GM19324 (cell line): ENCODE measurements at regions not wholly inside any gene's neighbourhood (a gene's known extent, or its start where the extent isn't known, plus 50 kb on each side); places are given as distances from the start of the nearest gene placed in this dataset.

Experiments used
- ATAC-seq: cut with Tn5 transposase; IDR thresholded peaks from one replicate; pipeline ENCODE4 v1.9.1; 2021; ENCODE audit warnings: mild to moderate bottlenecking, moderate library complexity; ENCODE audit not compliant: unreplicated experiment, low FRiP score

DNA sequence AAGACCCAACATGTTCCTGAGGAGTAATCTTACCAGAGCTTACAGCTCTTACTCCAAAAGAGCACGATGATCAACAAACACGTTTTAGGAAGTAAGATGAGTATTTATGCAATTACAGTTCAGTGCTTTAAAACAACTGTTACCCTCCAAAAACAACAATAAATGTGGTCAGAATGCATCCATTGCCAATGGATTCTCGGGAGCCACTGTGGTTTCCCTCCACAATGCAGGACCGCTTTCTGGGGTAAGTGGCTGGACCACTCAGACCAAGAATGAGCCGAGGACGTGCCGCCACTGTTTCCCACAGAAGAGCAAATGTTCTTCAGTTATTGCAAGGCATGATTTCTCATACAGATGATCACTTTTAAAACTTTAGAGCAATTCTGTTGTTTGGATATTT is 232.3 kb upstream of the MKLN1 start:
- no peak for ATAC-seq

DNA sequence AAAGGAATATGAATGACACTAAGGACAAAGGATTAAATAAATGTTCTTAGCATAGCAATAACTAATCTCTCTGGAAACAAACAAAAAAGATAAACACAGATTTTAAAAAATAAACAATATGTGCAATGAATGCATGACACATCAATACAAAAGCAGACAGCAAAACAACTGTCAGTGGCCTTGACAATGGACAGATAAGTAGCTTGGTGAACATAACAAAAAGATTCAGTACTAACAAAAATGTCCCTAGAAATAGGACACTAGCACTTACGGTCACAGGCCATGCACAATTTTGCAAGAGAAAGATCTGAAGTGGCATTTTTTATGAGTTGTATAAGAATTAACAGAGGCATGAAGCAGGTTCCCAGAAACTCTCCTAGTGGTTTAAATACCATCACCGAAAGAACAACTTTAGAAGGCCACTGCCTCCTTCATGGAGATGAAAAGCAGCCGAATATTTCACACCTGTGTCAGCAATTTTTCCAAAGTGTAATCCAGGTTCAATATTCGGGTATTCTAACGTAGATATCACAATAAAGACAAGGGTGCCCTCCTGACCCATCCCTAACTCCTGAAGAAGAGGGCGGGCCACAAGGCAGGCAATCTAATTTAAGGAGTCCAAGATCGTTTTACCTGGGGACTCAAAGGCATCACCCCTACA is 231.3 kb upstream of the MKLN1 start:
- no peak for ATAC-seq

GRCh38 chr7:131097662-131098376 is 229.9 kb upstream of the MKLN1 start:
- ATAC-seq = no peak

DNA sequence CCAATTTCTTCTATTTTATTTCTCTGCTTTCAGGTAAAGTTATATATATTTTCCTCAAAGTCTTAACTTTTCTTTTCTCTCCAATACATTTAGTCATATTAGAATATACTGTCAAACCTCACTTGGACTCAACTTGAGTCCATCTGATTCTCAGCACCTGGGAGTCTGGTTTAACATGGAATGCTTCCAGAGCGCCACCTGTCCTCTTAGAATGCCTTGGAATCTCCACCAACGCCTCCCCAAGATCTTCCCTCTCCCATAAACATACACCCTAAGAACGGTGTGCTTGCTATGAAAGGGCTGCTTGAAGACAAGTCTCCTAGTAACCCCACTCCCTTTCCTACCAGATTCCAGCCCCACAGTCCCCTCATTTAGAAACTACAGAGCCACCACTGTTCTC is 229.1 kb upstream of the MKLN1 start:
- ATAC-seq = no peak

GRCh38 chr7:131100357-131101054 is 227.2 kb upstream of the MKLN1 start:
- no peak for ATAC-seq

- ATAC-seq = no peak
These were observed 223.7 kb upstream of the MKLN1 start for GRCh38 chr7:131103997-131104396.

DNA sequence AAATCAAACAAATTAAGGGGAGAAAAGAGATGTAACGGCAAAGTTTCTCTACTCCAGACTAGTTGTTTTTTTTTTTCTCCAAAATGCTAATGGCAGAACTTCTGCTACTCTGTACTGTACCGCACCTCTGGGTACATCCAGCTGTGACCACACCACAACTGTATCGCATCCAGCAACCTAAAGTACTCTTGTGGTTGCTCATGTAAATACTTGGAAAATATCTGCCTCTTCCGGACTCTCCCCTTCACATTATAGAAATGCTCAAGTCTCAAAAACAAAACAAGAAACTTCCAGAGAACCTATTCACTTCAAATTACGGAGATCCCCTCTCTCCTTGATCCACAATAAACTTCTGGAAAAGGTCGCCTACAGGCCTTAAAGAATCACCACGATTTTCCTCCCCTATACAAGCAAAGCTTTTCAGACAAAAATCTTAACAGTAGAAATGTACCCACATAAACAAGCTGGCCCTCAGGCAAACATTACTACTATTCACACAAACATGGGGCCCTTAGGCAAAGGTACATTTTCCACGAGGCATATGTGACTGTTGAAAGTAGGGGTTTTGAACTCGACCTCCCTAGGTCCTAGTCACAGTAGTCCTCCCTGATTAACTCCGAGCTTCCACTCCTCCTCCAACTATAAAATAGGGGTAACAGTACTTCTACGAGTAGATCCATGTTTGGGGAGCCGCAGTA is 222.9 kb upstream of the MKLN1 start:
- ATAC-seq = no peak

DNA sequence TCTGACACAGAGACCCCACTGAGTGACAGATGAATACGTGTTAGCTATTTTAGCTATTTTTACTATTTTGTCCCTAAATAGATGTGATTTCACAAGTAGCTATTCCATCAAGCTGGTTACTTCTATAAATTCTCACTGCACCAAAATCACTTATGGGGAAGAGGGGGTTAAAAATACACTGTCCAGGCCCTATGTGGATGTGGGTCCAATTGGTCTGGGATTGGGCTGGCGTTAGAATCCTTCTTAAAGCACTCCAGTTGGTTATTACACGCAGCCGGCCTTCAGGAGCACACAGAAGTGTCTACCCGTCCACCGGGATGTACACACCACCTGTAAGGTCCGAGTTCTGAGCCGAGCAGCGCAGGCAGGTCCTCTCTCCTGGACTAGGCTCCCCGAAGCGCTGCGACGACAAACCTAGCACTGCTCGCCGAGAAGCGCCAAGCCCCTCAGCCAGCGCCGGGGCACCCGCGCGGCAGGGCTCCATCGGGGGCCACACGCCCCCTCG is 222.3 kb upstream of the MKLN1 start:
- no peak for ATAC-seq

GRCh38 chr7:131105799-131106680 is 221.6 kb upstream of the MKLN1 start:
- peak; percentile 41 for ATAC-seq

DNA sequence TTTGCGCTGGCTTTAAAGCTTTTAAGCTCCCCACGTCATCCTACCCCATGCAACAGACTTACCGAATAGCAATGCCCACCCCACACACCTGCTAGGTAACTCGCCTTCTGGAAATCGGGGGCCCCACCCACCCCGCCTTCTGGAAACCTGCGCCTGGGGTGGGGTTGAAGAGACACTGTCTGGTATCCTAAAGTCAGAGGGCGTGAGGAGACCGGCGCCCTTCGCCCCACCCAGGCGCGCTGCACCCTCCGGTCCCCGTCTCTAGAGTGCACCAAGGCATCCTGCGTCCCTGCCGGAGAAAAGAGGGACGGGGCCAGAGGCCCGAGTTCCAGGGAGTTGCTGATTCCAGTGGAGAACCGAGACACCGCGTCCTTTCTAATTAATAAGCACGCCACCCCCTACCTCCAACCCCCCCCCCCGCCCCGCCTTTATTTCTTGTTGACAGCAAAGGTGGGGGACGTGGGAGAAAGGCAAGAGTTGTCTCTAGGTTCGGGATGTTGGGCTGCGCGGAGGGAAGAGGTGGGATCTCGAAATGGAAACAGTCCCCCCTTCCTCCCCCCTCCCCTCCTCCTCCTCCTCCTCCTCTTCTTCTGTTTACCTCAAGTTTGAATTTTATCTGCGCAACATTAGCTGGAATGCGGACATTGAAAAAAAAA is 220.9 kb upstream of the MKLN1 start:
- no peak for ATAC-seq

DNA sequence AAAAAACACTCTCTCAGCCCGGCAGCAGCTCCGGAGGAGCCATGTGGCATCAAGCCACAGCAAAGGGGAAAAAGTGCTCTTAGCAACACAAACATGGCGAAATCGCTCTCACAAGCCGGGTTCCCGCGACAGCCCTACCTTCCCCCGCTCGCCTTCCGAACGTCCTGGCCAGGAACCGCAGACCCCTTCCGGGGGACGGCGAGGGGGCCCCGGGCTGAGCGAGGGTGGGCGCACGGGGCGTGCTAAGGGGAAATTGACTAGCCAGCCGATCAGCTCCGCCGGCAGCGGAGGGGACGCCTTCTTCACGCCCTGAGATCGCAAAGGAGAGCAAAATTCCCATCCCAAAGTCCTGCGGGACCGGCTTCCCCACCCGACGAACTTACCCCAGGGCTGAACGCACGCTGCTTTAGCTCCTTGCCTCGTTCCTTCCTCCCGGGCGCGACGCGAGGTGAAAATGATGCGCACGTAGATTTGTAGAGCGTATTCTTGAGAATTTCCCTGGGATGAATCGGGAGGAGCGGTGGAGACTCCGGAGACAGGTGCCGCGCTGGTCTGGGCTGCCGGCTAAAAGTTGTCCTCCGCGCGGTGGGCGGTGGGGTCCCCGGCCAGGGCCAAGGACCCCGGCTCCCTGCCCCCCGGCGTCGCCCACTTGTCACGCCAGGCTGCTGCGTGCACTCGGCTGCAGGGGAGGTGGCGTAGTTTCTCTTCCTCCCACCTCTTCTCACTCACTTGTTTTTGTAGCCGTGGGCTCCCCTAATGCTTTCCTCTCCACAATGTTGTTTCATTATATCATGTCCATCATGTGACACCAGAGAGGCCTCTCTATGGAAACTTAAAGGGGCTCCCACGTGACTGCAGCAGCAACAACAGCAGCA is 220.1 kb upstream of the MKLN1 start:
- peak; percentile 44 for ATAC-seq

DNA sequence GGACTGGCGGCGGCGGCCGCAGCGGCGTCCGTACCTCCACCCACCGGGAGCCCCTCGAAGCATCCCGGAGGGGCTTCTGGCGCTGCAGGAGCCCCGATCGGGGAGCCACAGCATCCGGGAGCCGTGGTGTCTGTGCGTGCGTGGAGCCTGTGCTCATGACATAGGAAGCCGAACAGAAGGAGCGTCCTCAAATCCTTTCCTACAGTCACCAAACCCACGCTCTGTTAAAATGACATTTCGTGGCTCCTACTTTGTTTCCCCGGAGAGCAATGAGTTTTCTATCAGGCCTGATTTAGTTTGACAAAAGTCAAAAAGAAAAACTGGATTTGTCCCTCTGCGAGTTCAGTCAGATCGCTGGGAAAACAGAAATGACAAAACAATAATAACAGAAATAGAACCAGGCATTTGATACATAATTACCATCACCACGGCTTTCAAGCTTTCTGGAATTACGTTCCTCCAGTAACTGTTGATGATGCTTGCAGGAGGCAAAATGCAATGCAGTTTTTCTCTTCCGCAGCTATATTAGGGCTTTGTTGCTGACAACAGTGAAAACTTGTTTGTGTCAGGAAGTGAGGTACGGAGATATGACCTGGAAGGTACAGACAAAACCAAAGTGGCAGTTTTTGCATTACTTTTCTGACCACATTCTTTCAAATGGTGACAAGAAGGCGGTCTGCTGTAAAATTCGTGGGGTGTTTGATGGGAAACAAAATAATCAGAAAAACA is 219.3 kb upstream of the MKLN1 start:
- no peak for ATAC-seq

DNA sequence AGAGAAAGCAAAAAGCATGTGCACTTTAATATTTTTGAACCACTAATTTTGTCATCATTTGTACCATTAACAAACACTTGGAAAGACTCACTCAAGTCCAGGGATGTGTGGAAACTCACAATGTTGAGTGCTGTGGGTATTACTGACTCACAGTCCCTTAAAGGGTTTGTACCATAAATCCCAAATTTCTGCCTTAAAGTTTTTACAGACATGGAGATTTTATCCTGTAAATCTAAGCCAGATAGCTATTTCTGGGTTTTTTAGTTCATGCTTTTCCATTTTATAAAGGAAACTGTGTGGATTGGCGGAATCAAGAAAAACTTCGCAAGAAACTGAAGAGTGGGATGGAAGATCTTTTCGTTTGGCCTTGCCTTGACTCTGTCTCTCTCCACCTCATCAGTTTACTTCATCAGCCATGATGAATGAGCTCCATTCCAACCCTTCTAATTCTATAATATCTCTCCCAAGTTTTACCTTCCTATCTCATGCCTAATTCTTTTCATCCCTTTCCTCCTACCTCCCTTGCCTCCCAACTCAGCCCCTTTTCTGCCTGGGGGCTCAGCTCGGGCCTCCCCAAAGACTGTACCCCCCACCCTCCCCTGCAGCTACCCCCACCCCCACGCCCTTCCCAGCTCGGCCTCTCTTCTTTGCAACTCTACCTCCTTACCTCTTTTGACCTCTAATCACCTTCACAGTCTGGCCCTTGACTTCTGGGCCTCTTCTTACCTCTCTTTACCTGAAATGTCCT is 218.5 kb upstream of the MKLN1 start:
- no peak for ATAC-seq

DNA sequence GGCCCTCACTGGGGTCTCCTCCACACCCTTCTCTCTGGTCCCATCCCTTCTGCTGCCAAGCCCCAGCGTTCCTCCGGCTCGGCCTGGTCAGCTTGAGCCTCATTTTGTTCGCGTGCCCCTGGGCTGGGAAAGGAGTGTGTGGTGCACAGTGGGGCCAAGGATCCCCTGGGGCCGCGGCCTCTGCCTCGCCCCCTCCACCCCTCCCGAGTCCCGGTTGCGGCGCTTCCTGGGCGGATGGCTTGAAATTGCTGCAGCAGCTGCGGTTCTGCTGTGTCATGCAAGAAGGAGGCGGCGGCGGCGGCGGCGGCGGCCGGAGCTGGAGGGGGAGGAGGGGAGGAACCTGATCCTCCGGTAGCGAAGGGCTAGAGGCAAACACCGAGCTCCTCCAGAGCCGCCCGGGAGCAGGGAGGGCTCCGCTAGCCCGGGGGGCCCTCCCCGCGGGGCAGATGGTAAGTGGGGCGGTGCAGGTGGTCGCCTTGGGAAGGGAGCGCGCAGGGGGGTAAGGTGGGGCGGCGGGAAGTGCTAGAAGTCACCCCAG is 217.8 kb upstream of the MKLN1 start:
- peak; percentile 26 for ATAC-seq

DNA sequence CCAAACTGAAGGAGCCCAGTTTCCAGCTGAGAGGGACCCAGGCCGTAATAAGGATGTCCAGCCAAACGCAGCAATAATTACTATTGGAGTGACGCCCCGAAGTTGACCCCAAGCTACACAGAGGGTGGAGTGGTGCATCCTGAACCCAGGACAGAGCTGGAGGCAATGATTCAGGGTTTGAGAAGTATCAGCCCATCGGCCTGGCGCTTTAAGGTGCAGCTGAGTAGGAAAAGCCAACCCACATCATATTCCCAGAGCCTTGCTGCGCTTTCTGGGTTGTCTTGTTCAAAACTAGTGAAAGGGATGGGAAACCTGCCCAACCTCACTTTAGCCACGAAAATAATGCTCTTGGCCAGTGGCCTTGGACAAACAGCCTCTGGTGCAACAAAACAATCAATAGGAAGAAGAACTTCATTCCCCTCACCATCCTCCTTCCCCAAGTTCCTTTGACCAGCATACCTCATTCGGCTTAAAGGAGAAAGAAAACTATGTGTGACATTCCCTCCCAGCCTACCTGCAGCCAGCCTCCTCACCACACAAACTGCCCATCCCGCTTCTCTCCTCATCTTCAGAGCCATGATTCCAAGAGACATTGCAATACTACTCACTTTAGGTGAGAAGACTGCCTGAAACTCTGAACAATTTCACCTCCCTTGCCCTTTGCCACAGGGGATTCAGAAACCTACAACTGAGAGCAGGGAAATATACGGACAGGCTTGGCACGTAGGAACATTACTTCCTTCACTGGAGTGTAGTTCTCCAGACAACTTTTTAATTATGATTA is 217.2 kb upstream of the MKLN1 start:
- no peak for ATAC-seq

DNA sequence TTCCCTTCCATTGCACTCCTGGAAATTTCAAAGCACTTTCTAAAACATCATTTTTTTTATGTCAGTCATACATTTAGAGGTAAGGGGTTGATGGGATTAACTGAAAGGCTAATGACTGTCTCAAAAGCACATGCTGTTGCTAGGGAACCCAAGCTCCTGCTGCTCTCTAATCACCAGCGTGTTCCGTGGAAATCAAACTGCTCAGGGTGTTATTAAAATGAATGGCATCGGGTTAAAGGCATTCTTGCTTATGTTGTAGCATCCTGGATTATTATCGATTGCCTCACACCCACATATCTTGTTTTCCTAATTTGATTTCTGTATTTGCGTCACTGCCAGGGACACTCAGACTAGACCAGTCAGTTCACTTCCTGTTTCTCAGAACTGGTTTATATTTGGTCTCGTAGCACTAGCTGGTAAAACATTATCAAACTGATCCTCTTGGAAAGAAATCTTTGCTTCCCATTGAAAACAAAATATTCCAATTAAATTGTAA is 216.5 kb upstream of the MKLN1 start:
- no peak for ATAC-seq
